HG03108 (cell line): ENCODE measurements at regions not wholly inside any gene's neighbourhood (a gene's known extent, or its start where the extent isn't known, plus 50 kb on each side); places are given as distances from the start of the nearest gene placed in this dataset.
"Not testable (repeated sequence)": the region's sequence is repeated elsewhere in the genome, so short reads cannot be mapped to it uniquely, and the experiment has no call there.

Experiments
- ATAC-seq: cut with Tn5 transposase; IDR thresholded peaks from one replicate; pipeline ENCODE4 v1.9.1; 2021; ENCODE audit warnings: moderate library complexity; ENCODE audit not compliant: unreplicated experiment

GRCh38 chr4:154164931-154165839 is 326.4 kb downstream of the DCHS2 start:
- peak; percentile 66 for ATAC-seq

DNA sequence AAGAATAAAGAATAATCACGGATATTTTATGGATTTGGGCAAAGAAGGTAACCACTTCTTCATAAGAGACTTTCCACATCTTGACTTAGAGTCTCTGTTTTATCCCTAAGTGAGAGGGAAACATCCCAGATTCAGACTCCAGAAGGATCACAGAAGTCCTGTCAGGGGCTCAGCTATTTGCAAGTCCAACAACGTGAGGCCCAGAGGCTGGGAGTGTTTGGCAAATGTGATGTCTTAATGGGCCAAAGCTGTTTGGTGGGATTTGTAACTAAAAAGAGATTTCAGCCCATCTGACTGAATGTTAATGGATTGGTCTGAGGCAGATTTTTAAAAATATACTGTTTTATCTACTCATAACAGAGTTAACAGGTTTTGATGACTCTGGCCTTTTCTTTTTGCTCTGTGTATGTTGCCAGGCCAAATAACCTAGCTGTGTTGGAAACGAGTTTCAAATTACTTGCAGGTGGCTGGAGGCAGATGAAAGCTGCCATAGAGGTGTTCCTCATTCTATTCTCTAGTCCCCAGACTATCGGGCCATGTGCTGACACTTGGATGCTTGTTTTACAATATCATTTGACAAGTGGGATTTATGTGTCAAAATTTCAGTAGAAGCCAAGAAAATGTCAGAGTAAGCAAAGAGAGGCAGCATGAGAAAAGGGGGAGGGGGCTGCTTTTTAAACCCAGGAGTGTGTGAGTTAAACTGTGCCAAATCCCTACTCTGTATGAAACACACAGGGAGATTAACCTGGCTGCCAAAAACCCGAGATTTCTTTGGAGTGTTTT is 330.9 kb downstream of the DCHS2 start:
- no peak for ATAC-seq

DNA sequence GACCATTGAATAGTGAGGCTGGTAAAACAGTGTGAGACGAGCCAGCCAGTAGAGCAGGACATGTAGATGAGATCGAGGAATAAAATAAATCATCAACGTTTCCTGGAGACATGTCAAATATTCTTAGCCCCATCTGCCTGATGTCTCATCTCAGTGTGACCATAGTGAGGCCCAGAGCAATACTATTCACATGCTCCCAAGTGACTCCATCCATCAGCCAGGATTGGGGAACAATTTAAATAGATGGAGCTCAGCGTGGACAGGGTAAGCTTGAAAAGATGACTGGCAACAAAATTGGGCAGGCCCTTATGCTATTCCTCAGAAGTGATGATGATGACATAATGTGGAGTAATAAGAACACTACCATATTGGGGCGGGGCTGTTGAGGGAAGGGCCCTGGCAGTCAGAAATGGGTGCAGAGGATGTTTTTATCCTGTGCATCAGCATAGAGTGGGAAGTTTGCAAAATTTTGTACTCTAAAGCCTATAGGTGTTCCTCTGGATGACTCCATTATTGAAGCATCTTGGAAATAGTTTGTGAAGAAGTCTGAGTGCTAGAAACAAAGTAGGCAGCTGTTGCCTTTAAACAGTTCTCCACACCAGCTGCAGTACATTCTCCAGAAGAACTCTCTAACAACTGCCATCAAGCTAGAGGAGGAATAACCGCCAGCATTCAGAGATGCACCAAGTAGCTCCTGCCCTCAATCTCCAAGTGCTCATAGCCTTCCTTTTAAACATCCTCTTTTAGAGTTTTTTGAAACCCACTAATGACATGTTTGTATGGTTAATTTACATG is 333.0 kb downstream of the DCHS2 start:
- no peak for ATAC-seq

- ATAC-seq = no peak
These were observed 339.1 kb downstream of the DCHS2 start for GRCh38 chr4:154152546-154152945.

- ATAC-seq = not testable (repeated sequence)
These were observed 342.4 kb downstream of the DCHS2 start for GRCh38 chr4:154149236-154149635.

DNA sequence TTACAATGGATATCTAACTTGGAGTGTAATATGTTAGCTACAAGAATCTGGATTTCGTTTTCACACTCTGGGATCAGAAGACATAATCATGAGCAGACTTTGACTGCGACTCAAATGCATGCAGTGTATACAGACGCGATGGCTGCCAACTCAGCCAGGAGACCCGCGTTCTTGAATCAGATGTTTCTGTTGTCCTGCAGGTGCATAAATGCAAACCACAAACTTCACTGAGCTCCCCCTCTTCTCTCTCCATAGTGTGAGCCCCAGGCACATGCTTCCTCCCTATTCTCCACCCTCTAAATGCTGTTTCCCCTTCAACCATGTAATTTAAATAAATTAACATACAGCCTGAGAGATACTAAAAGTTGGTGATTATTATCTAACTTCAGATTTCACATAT is 347.9 kb downstream of the DCHS2 start:
- no peak for ATAC-seq

DNA sequence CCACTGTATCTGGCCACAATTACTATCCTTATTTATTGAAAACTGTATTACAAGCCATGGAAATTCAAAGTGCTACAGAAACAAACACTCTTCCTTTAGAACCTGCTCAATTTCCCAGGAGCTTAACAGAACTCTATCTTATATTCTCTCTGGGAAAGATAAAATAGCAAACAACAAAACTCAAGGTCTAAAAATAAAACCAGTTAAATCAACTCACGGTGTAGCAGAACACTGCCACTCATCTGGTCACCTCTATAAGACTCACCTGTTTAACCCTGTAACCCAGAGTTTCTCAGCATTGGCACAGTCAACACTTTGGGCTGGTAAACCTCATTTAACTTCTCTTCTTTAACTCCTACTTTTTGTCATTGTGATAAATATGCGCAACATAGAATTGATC is 348.9 kb downstream of the DCHS2 start:
- ATAC-seq = no peak

- ATAC-seq = no peak
These were observed 350.7 kb downstream of the DCHS2 start for GRCh38 chr4:154140869-154141268.

- no peak for ATAC-seq
These were observed 348.5 kb upstream of the SFRP2 start for GRCh38 chr4:154137320-154137905.

DNA sequence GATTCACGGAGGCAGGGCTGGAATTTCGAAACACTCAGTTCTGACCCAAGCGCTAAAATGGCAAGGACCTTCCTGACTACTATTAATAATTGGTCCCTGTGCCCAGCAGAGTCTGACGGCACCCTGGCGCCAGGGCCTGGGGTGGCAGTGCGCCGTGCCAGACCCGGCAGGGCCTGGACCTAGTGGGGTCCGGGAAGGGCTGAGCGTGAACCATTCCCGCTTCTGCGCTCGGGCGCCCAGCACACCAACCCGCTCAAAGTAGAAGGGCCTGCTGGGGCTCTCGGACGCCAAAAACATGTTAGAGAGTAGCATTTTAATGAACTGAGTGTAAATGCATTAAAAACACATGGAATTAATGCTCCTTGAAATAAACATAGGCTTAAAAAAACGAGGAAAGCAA is 346.7 kb upstream of the SFRP2 start:
- ATAC-seq = no peak

GRCh38 chr4:154132406-154132805 is 343.5 kb upstream of the SFRP2 start:
- no peak for ATAC-seq

DNA sequence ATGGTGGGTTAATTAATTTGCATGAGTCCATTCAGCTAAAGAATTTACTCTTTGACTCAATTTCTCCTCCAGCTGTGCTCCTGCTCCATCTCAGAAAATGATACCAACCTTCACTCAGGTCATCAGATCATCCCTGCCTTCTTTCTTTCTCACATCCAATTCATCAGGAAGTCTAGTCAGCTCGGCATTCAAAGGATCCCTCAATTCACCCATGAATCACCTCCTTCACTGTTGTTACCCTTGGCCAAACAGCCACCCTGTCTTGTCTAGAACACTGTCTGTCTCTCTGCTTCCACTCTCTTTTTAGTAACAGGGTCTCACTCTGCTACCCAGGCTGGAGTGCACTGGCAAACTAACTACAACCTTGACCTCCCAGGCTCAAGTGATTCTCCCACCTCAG is 337.4 kb upstream of the SFRP2 start:
- no peak for ATAC-seq

DNA sequence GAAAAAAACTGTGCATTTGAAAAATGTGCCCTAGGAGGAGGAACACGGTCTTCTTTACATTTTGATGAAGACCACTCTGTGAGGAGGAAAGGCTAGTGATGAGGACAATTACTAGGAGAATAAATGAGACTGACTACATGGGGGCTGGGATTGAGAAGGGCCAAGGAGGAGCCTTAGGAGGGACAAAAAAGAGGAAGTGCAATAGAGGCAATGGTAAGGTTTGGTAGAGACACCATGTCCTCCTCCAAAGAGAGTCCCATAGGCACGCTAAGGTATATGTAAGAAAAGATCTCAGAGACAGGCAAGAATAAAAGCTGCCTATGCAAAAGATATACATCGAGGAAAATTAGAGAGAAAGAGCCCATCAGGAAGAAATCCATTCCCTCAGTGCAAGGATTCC is 336.5 kb upstream of the SFRP2 start:
- no peak for ATAC-seq

- ATAC-seq = no peak
These were observed 335.8 kb upstream of the SFRP2 start for GRCh38 chr4:154124539-154125255.

GRCh38 chr4:154123897-154124296 is 335.0 kb upstream of the SFRP2 start:
- ATAC-seq = no peak

- ATAC-seq = no peak
These were observed 331.9 kb upstream of the SFRP2 start for GRCh38 chr4:154120690-154121345.

- ATAC-seq = no peak
These were observed 331.3 kb upstream of the SFRP2 start for GRCh38 chr4:154120006-154120676.

DNA sequence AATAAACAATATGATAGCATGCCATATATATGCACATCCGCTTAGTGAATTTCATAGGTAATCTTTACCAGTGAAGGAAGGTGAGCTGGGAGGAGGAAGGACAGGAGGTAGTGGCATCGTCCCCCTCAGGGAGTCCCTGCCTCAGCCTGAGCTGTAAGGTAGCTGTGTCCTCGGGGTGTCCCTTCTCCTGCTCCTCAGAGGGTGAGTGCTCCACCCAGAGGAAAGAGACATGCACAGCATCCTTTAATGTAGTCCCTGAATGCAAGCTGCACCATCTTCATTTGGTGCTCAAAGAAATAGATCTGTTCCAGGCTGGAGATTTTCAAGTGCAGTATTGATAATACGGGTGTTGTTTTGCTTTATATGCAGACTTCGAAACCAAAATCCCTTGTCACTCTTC is 330.4 kb upstream of the SFRP2 start:
- ATAC-seq = no peak

- not testable (repeated sequence) for ATAC-seq
These were observed 328.8 kb upstream of the SFRP2 start for GRCh38 chr4:154117726-154118125.
